HG03097 (cell line): ENCODE measurements at regions not wholly inside any gene's neighbourhood (a gene's known extent, or its start where the extent isn't known, plus 50 kb on each side); places are given as distances from the start of the nearest gene placed in this dataset.

Experiments
- ATAC-seq: cut with Tn5 transposase; IDR thresholded peaks from one replicate; pipeline ENCODE4 v1.9.1; 2021; ENCODE audit not compliant: unreplicated experiment, low FRiP score

- no peak for ATAC-seq
These were observed 192.2 kb upstream of the PELI2 start for GRCh38 chr14:55926007-55926406.

GRCh38 chr14:55927028-55927427 lies 191.2 kb upstream of the PELI2 start:
- ATAC-seq, result no peak

- no peak for ATAC-seq
These were observed 189.9 kb upstream of the PELI2 start for GRCh38 chr14:55928276-55928675.

- ATAC-seq, result no peak
These were observed 189.1 kb upstream of the PELI2 start for GRCh38 chr14:55929136-55929535.

DNA sequence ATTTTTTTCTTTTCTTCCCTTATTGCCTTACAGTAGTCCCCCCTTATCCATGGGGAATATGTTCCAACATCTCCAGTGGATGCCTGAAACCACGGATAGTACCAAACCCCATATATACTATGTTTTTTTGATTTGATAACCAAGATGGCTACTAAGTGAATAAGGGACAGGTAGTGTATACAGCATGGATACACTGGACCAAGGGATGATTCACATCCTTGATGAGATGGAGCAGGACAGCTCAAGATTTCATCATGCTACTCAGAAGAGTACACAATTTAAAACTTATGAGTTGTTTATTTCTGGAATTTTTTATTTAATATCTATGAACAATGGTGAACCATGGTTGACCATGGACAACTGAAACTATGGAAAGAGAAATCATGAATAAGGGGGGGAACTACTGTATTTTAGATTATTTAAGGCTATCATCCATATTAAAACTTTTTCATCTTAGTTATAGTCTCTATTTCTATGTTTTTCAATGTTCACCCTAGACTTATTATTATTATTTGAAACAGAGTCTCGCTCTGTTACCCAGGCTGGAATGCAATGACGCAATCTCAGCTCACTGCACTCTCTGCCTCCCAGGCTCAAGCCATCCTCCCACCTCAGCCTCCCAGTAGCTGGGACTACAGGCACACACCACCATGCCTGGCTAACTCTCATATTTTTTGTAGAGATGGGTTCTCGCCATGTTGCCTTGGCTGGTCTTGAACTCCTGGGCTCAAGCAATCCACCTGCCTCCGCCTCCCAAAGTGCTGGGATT lies 188.0 kb upstream of the PELI2 start:
- no peak for ATAC-seq

DNA sequence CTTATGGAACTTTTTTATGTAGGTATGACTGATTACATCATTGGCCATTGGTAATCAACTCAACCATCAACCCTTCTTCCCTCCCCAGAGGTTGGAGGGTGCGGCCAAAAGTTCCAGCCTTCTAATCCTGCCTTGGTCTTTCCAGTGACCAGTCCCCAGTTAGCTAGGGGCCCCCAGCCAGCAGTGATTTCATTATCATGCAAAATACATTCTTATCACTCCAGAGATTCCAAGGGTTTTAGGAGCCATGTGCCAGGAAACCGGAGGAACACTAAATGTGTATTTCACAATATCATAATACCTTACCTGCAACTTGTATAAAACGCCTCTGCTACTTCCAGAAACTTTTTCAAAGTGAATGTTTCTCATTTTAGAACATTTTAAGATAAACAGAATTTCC lies 181.5 kb upstream of the PELI2 start:
- ATAC-seq, result no peak

- ATAC-seq, result no peak
These were observed 179.9 kb upstream of the PELI2 start for GRCh38 chr14:55938249-55938791.

GRCh38 chr14:55942076-55942654 lies 176.0 kb upstream of the PELI2 start:
- no peak for ATAC-seq

DNA sequence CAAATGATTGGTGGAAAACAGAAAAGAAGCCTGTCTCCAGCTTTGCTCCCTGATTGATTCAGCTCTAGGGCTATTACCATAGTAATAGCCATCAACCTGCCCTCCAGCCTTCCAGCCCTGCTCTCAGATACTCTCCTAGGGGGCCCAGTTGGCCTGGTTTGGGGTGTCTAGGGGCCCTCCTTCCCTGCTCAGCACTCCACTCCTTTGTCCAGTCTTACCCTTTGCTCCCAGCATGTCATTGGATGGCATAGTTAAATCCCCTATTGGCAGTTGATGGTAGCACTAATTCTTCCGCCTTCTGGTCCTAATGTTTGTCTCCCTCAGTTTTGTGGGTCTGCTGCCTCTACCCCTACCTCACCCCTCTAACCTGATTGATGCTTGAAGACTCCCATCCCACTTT lies 175.4 kb upstream of the PELI2 start:
- ATAC-seq, result no peak

DNA sequence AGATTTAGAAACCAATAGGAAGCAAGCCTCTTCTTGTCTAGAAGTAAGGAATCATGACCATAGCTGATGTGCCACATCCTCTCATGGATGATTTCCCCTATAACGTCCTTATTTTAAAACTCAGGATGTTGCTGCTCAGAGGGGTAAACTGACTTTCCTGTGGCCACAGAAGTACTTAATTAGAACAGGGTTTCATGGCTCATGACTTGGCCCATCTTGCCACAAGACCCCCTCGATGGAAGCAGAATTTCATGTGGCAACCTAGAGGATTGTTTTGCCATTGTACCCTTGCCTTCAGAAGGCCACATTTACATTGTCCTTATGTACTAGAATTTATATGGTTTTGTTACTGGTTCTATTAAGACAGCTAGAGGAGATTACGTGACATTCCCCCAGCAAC lies 173.5 kb upstream of the PELI2 start:
- no peak for ATAC-seq

GRCh38 chr14:55946231-55946630 lies 172.0 kb upstream of the PELI2 start:
- ATAC-seq, result no peak

GRCh38 chr14:55948399-55948798 lies 169.8 kb upstream of the PELI2 start:
- ATAC-seq, result no peak

DNA sequence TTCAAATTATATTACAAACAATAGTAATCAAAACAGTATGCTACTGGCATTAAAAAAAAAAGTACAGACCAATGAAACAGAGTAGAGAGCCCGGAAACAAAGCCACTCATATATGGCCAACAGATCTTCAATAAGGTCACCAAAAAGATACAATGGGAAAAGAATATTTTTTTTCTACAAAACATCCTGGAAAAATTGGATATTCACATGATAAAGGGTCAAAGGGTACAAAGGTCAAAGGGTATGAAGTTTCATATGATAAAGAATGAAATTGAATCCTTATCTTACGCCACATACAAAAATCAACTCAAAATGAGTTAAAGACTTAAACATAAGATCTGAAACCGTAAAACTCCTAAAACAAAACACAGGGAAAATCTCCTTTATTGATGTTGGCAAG lies 168.5 kb upstream of the PELI2 start:
- ATAC-seq, result no peak

DNA sequence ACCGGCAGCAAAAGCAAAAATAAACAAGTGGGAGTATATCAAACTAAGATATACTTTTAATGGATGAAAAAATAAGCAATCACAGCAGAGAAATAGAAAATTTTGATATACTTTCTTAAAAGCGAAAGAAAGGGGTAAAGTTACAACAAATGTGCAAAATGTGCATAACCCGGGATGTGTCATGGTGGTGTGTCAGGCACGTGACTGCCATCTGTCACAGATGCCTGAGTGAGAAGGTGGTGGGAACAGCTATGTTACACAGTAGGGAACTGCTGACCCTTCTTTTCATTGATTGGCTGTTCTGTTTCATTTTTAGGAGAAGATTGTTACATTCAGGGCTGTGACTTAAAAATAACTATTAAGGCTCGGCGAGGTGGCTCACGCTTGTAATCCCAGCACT lies 168.1 kb upstream of the PELI2 start:
- ATAC-seq, result no peak

- ATAC-seq, result no peak
These were observed 166.6 kb upstream of the PELI2 start for GRCh38 chr14:55951341-55952206.

- ATAC-seq, result no peak
These were observed 164.1 kb upstream of the PELI2 start for GRCh38 chr14:55954108-55954507.

GRCh38 chr14:55955175-55955574 lies 163.0 kb upstream of the PELI2 start:
- ATAC-seq, result no peak

DNA sequence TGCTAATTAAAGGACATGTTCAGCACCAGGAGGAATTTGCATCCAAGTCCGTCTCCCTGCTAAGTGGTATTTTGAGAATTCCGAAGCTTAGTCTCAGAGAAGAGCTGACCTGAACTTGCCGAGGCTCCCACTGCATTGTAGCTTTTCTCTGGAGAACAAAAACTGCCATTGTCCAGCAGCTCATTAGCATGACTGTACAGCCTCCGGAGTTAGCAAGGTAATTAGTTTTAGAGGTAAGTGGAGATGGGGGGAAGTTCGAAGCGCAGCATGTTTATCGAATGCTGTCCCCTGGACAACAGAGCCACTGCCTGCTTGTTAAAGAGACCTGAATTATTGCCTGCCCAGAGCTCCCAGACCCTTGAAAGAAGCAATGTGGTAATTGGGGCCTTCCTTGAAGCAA lies 160.3 kb upstream of the PELI2 start:
- ATAC-seq, result no peak

GRCh38 chr14:55963295-55963694 lies 154.9 kb upstream of the PELI2 start:
- ATAC-seq, result no peak

GRCh38 chr14:55964091-55964490 lies 154.1 kb upstream of the PELI2 start:
- ATAC-seq, result no peak

GRCh38 chr14:55964821-55965220 lies 153.4 kb upstream of the PELI2 start:
- no peak for ATAC-seq
